Stimulated activated naive CD8-positive, alpha-beta T cell treated with anti-CD3 and anti-CD28 coated beads, Interleukin-15, Interleukin-2, amounts not matched to agents 100 ng/mL and 50 ng/mL, for 24 hours (primary cell): ENCODE measurements at regions not wholly inside any gene's neighbourhood (a gene's known extent, or its start where the extent isn't known, plus 50 kb on each side); places are given as distances from the start of the nearest gene placed in this dataset.
"Not testable (repeated sequence)": the region's sequence is repeated elsewhere in the genome, so short reads cannot be mapped to it uniquely, and the experiment has no call there.

Experiments used
- H3K27ac Mint-ChIP-seq: one replicate; pipeline ENCODE4 v1.8.0; 2021; ENCODE audit warnings: mild to moderate bottlenecking, mixed read lengths
- H3K27me3 Mint-ChIP-seq: one replicate; pipeline ENCODE4 v1.8.0; 2021; ENCODE audit warnings: mixed read lengths
- H3K36me3 Mint-ChIP-seq: one replicate; pipeline ENCODE4 v1.8.0; 2021; ENCODE audit warnings: low read depth, mixed read lengths
- H3K4me1 Mint-ChIP-seq: one replicate; pipeline ENCODE4 v1.8.0; 2021; ENCODE audit warnings: low read depth, mixed read lengths
- H3K4me3 Mint-ChIP-seq: one replicate; pipeline ENCODE4 v1.8.0; 2021; ENCODE audit warnings: mild to moderate bottlenecking, mixed read lengths
- H3K9me3 Mint-ChIP-seq: one replicate; pipeline ENCODE4 v1.8.0; 2021; ENCODE audit warnings: mixed read lengths

DNA sequence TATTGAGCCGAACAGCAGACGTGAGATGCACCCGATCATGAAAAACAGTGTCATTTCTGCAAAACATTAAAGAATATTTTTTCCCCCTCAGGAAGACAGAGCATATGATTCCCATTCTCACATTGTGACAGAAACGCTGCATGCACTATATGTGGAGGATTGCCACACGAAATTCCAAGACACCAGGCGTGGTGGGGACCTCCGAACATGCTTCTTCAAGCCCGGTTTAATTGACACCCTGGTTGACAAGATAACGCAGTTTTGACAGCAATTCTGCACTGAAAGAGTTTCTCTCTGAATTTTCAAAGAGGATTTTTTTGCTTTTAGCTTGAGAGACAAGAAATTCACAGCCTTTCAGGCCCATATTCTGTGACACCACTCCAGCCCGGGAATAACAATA, 442.8 kb upstream of the NRP1 start:
- Mint-ChIP-seq H3K36me3 (no peaks in the 10 kb centered on the region), H3K27ac (no peak overlapping the region), H3K9me3 (no peaks in the 10 kb centered on the region), H3K4me1 (peaks cover 7% of the 10 kb centered on the region), H3K4me3 (no peak overlapping the region), H3K27me3 (peaks cover 3% of the 10 kb centered on the region)

DNA sequence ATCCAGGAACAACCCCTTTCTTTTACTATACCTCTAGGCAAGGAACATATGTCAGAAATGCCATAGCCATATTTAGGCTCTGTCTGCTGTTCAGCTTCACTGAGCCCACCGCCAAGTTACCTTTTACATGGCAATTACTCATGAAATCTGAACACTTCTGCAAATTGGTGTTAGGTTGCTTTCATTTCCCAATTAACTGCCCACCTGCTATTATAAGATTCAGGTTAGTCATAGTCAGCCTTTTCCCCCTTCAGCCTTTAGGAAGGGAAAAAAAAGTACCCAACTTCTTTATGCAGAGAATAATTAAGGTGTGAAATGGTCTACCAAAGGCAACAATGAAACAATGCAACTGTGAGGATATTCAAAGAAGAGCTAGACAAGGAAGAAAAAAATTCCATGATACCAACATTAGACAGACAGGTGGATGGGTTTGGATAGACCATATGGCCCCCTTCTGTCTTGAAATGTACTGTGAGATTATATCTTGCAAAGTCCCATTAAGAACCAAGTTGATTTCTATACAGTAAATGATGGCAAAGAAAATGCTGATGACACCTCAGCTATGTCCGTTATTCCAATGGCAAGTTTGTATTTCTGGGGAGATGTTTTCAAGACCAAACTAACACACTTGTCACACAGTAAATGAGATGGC, 442.1 kb upstream of the NRP1 start:
- Mint-ChIP-seq H3K36me3 (no peaks in the 10 kb centered on the region), H3K4me3 (no peak overlapping the region), H3K4me1 (peaks cover 7% of the 10 kb centered on the region), H3K9me3 (no peaks in the 10 kb centered on the region), H3K27ac (no peak overlapping the region), H3K27me3 (peaks cover 3% of the 10 kb centered on the region)

DNA sequence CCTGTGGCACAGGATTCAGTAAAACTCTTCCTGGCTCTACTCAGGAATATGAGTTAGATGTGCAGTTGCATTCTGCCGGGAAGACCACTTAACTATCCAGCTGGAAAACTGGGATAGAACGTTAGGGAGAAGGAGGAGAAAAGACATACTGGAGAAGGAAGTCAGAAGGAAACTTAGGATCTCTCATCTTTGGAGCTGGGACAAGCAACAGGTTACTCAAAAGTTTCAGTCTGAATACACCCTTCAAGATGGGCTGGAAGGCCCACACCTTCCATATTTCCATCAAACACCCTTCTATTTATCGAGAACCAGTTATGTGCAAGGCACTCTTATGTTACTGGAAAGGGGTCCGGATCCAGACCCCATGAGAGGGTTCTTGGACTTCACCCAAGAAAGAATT, 440.4 kb upstream of the NRP1 start:
- Mint-ChIP-seq H3K4me3 (no peak overlapping the region), H3K27ac (no peak overlapping the region), H3K36me3 (no peaks in the 10 kb centered on the region), H3K9me3 (no peaks in the 10 kb centered on the region), H3K4me1 (peaks cover 7% of the 10 kb centered on the region), H3K27me3 (no peaks in the 10 kb centered on the region)

DNA sequence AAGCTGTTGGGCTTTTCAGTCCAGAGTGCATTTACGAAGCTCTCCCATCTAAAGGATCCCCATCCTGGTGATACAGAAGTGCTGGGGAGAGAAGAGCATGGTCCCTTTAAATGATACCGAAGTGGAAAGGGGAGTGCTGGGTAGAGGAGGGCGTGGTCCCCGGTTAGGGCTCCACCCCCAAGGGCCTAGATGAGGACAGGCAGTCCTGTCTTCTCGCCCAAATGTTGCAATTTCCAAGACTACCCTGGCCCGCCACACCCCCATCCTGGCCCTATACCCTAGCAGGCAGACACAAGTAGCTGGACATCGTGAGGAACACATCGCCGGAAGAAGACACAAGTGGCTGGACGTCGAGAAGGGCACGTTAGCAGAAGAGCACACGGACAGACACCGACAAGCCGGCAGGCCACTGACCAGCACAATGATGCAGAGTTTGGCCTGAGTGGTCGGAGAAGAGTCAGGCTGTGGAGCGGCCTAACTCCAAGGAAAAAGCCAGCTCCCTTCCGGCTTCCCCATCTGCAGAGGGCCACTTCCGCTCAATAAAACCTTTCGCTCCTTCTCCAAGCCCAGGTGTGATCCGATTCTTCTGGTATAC, 439.5 kb upstream of the NRP1 start:
- Mint-ChIP-seq H3K4me3 (no peak overlapping the region), H3K4me1 (peaks cover 7% of the 10 kb centered on the region), H3K27me3 (no peaks in the 10 kb centered on the region), H3K27ac (no peak overlapping the region), H3K36me3 (no peaks in the 10 kb centered on the region), H3K9me3 (no peaks in the 10 kb centered on the region)

DNA sequence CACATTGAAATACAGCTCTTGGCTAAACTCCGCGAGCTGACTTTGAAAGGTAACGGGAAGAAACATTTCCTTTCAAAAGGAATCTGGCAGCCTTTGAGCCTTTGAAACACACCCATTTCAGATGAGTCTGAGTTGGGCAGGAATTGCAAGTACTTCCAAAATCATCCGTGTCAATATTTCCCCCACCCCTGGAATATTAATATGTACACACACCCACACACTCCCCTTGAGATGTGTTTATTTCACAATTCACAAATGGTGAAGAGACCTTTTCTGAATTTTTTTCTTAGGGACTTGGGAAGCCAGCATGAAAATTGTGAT, 438.7 kb upstream of the NRP1 start:
- no peaks in the 10 kb centered on the region for H3K27me3 Mint-ChIP-seq
- peaks cover 7% of the 10 kb centered on the region for H3K4me1 Mint-ChIP-seq
- no peak overlapping the region for H3K27ac Mint-ChIP-seq
- H3K36me3 Mint-ChIP-seq: no peaks in the 10 kb centered on the region
- no peak overlapping the region for H3K4me3 Mint-ChIP-seq
- H3K9me3 Mint-ChIP-seq: no peaks in the 10 kb centered on the region

DNA sequence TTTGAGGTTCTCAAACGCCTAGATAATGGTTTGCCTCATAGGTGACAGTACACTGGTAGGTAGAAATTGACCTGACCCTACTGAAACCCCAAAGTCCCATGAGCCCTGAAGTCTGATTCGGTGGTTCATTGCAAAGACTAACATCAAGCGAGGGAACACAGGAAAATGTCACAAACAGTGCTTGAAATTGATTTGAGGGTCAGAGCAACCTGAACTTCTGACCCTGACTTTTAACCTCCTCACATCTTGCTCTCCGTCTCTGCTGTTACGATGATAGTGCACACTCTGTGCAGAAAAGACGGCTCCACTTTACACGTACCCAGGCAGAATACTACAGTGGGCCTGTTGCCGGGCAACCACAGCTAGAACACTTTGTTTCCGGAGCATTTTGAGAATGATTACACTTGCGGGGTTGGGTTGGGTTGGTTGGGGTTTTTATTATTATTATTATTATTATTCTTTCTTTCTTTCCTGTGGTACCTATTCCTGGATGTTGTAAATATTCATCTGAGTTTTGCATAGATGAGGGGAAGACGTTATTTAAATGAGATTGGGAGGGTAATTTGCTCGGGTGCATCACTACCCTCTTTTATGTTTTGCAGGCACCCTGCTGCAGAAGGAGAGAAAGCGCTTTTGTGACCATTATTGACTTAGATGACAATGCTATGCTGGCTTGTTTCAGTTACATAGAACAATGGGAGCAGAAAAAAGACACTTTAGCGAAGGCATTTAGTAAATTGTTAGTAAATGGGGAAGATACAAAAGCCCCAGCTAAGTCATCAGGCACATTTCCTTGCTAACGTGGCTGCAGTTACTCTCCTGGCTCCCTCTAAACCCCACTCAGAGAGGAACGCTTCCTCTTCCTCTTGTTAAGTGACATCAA, 438.1 kb upstream of the NRP1 start:
- no peaks in the 10 kb centered on the region for H3K27me3 Mint-ChIP-seq
- H3K4me1 Mint-ChIP-seq: peaks cover 7% of the 10 kb centered on the region
- no peak overlapping the region for H3K4me3 Mint-ChIP-seq
- no peak overlapping the region for H3K27ac Mint-ChIP-seq
- H3K9me3 Mint-ChIP-seq: no peaks in the 10 kb centered on the region
- H3K36me3 Mint-ChIP-seq: no peaks in the 10 kb centered on the region

DNA sequence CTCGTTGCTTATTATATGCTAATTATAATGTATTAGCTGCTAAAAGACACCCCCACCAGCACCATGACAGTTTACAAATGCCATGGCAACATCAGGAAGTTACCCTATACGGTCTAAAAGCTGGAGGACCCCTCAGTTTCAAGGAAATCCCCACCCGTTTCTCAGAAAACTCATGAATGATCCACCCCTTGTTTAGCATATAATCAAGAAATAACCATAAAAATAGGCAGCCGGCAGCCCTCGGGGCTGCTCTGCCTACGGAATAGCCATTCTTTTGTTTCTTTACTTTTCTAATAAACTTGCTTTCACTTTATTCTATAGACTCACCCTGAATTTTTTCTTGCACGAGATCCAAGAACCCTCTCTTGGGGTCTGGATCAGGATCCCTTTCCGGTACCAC, 437.4 kb upstream of the NRP1 start:
- H3K27me3 Mint-ChIP-seq, H3K36me3 Mint-ChIP-seq, H3K4me3 Mint-ChIP-seq, H3K27ac Mint-ChIP-seq, H3K4me1 Mint-ChIP-seq, H3K9me3 Mint-ChIP-seq: not testable (repeated sequence)

DNA sequence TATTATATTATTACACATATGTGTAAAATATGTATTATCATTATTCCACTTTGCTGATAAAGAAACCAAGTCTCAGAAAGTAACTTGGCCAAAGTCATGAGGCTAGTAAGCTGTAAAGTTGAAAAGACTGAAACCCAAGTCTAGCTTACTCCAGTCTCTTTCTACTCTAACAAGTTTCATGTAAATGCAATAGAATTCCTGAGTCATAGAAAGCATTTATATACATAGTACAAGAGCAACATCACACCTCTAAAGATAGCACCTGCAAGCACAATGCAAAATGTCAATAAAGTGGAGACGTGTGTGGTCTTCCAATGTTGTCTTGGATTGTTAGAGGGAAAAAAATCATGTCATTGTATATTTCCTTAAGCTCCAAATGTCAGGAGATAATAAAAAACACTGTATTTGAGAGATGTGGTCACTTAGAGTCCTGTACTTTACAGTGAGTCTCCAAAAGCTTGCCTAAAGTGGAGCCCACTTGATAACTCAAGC, 430.3 kb upstream of the NRP1 start:
- no peaks in the 10 kb centered on the region for H3K9me3 Mint-ChIP-seq
- no peak overlapping the region for H3K4me3 Mint-ChIP-seq
- H3K27ac Mint-ChIP-seq: no peak overlapping the region
- no peaks in the 10 kb centered on the region for H3K4me1 Mint-ChIP-seq
- H3K36me3 Mint-ChIP-seq: no peaks in the 10 kb centered on the region
- H3K27me3 Mint-ChIP-seq: no peaks in the 10 kb centered on the region

DNA sequence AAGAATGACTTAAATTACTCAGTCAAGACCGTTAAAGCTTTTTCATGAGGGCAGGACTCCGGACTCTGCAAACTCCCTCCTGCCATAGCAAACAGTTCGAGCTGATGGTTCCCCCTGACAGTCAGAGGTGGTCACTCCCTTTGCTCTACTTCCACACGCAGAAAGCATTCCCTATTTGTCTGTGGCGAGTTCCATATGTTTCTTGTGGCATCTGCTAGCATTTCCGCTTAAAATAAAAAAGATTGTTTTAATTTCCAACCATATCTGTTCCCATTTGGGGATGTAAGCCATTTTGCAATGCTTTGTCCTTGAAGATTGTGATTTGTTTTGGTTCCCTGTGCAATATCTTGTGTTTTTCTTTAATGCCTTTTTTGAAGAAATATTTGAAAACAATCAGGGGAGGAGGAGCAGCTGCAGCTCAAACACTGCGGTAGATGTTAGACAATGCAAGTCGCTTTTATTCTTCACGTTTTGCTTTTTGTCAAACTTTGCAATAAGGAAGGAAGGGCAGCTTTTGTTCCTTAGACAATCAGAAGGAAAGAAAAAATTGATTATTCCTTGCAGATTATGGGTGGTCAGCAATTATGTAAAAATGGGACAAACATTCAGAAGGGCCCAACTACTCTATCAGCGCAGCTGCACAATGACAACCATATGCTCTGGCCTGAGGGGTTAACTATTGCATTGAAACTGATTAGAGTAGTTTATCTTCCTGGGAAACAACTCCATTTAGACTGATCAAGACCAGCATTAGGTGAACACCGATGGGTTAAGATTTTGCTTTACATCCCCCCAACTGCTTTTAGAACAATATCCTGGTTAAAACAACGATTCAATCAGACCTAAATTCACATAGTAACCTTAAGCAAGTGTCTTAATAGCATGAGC, 425.8 kb upstream of the NRP1 start:
- H3K36me3 Mint-ChIP-seq: no peaks in the 10 kb centered on the region
- H3K27ac Mint-ChIP-seq: no peak overlapping the region
- no peaks in the 10 kb centered on the region for H3K4me1 Mint-ChIP-seq
- no peak overlapping the region for H3K4me3 Mint-ChIP-seq
- no peaks in the 10 kb centered on the region for H3K9me3 Mint-ChIP-seq
- no peaks in the 10 kb centered on the region for H3K27me3 Mint-ChIP-seq

DNA sequence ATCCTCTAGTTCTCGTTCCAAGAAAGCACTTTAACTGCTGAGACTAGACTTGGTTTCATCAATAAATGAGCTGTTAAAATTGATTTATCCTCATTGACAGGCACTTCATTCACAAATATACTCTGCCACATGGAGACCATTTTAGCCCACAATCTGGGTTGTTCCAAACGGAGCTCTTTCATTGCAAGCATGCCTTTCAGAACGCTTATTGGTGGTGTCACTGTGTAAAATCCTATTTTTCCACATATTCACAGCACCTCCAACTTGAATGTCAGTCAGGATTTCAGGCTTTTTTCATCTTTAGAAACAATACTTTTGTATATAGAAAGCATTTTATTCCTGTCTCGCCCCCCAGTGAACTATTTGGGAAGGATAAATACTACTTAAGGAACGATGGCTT, 424.7 kb upstream of the NRP1 start:
- H3K27ac Mint-ChIP-seq: no peak overlapping the region
- H3K4me3 Mint-ChIP-seq: no peak overlapping the region
- no peaks in the 10 kb centered on the region for H3K4me1 Mint-ChIP-seq
- no peaks in the 10 kb centered on the region for H3K9me3 Mint-ChIP-seq
- no peaks in the 10 kb centered on the region for H3K27me3 Mint-ChIP-seq
- no peaks in the 10 kb centered on the region for H3K36me3 Mint-ChIP-seq

DNA sequence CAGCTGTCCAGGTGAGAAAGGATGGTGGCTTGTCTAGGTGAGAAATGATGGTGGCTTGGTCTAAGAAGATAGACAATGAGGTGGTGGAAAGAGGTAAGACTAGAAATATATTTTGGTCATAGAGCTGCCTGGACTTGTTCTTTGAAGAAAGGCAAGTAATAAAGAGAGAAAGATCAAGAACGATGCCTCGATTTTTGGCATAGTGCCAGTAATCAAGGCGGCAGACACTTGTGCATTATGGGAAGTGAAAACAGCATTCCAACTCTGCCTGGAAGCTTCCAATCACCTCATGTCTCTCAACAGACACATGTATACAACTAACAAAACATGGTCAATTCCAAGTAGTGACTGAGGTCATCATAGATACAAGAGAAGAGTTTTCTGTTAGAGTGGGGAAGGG, 423.8 kb upstream of the NRP1 start:
- Mint-ChIP-seq H3K4me1 (no peaks in the 10 kb centered on the region), H3K36me3 (no peaks in the 10 kb centered on the region), H3K27me3 (no peaks in the 10 kb centered on the region), H3K9me3 (no peaks in the 10 kb centered on the region), H3K4me3 (no peak overlapping the region), H3K27ac (no peak overlapping the region)

DNA sequence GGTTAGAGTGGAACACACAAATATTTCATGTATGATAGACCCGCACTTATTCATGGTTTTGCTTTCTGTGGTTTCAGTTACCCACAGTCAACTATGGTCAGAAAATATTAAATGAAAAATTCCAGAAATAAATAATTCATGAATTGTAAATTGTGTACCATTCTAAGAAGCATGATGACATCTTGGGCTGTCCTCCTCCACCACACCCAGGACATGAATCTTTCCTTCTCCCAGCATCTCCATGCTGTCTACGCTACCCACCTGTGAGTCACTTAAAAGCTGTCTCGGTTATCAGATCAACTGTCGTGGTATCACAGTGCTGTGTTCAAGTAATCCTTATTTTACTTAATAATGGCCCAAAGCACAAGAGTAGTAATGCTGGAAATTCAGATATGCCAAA, 419.6 kb upstream of the NRP1 start:
- Mint-ChIP-seq H3K4me3 (no peak overlapping the region), H3K9me3 (no peaks in the 10 kb centered on the region), H3K27ac (no peak overlapping the region), H3K4me1 (no peaks in the 10 kb centered on the region), H3K27me3 (peaks cover 4% of the 10 kb centered on the region), H3K36me3 (no peaks in the 10 kb centered on the region)

DNA sequence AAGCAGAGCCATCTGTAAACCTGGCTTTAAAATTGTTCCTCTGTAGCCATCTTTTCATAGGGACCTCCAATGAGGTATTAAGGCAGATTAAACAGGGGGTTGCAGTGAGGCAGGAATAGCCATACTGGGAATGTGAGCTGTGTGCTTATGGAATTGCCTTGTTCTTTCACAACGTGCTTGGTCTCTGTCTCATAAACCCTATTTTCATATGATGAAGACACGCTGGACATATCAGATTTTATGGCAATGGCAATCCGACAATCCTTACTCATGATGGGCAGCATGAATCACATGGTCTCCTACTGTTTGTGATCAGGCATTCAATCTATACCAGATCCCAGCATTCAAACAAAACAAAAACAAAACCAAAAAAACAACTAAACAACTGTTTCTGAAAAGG, 418.9 kb upstream of the NRP1 start:
- Mint-ChIP-seq H3K4me3 (no peak overlapping the region), H3K27ac (no peak overlapping the region), H3K4me1 (no peaks in the 10 kb centered on the region), H3K9me3 (no peaks in the 10 kb centered on the region), H3K27me3 (peaks cover 4% of the 10 kb centered on the region), H3K36me3 (no peaks in the 10 kb centered on the region)

DNA sequence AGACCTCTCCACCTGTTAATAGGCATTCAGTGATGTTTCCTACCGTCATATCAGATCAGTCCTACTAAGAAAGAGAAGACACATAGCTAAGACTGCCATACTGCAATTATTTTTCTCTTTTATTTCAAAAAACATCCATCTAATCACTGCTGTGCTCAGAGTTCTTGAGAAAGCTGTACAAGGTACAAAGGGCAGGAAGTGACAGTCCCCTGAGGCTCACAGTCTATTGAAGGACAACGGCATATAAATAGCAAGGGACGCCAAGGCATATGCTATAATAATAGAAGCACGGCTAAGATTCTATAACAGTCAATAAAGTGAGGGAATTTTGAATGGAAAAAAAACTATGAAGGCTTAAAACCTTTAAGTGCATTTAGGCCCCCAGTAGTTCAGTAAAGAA, 415.3 kb upstream of the NRP1 start:
- no peak overlapping the region for H3K4me3 Mint-ChIP-seq
- no peaks in the 10 kb centered on the region for H3K9me3 Mint-ChIP-seq
- H3K27me3 Mint-ChIP-seq: peaks cover 4% of the 10 kb centered on the region
- no peak overlapping the region for H3K27ac Mint-ChIP-seq
- H3K4me1 Mint-ChIP-seq: no peaks in the 10 kb centered on the region
- H3K36me3 Mint-ChIP-seq: no peaks in the 10 kb centered on the region
